ENCODE measurements at regions not wholly inside any gene's neighbourhood (a gene's known extent, or its start where the extent isn't known, plus 50 kb on each side); places are given as distances from the start of the nearest gene placed in this dataset.

DNA sequence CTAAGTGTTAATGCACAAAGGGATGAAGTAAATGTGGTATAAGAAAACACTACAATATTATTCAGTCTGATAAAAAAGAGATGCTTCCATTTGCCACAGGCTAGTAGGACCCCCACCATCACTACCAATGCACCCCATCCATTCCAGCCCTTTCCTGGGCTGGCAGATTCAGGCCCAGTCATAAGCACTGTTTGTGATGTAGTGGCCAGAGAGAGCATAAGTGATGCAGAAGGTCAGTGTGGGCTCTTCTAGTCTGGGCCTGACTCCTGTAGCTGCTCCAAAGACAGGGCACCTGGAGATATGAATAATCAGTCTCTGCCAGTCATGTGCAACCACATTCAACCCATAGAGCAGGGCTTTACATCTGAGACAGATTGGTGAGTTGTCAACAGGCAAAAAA lies 1294.7 kb downstream of the TMEM121 start:
- H3K9me3 ChIP-seq (ENCODE audit: control insufficient read depth, insufficient read depth, low read depth, low read length) = no peaks in the 10 kb centered on the region
- H4K20me1 ChIP-seq (ENCODE audit: control insufficient read depth, extremely low read depth, insufficient read depth, low read length) = no peaks in the 10 kb centered on the region
- no peaks in the 10 kb centered on the region for H3K79me2 ChIP-seq (ENCODE audit: control insufficient read depth, insufficient read depth, low read length)
- H3K4me2 ChIP-seq (ENCODE audit: extremely low read depth, insufficient read depth, low read length) = no peak overlapping the region
- TF ChIP-seq EZH2 (IDR thresholded peaks at IDR 0.05; ENCODE audit: low read length, missing control alignments) = no peak
- TF ChIP-seq, protein P1, sequence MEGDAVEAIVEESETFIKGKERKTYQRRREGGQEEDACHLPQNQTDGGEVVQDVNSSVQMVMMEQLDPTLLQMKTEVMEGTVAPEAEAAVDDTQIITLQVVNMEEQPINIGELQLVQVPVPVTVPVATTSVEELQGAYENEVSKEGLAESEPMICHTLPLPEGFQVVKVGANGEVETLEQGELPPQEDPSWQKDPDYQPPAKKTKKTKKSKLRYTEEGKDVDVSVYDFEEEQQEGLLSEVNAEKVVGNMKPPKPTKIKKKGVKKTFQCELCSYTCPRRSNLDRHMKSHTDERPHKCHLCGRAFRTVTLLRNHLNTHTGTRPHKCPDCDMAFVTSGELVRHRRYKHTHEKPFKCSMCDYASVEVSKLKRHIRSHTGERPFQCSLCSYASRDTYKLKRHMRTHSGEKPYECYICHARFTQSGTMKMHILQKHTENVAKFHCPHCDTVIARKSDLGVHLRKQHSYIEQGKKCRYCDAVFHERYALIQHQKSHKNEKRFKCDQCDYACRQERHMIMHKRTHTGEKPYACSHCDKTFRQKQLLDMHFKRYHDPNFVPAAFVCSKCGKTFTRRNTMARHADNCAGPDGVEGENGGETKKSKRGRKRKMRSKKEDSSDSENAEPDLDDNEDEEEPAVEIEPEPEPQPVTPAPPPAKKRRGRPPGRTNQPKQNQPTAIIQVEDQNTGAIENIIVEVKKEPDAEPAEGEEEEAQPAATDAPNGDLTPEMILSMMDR (conservative IDR thresholded peaks at IDR 0.05 in 1 of 2, IDR thresholded peaks at IDR 0.05 in 1 of 2; ENCODE audit: low read depth in 1 of 2, low read length in 2 of 2) = no peak
- no peak for DNase-seq (ENCODE audit: low read depth in 2 of 2)
- no peak overlapping the region for H2AFZ ChIP-seq (ENCODE audit: low read length)
- H3K4me3 ChIP-seq (replicated peaks in 1 of 4; ENCODE audit: control extremely low read depth in 1 of 4, insufficient read depth in 1 of 4, low read depth in 3 of 4, low read length in 4 of 4) = no peak overlapping the region
- no peaks in the 10 kb centered on the region for H3K36me3 ChIP-seq (ENCODE audit: control insufficient read depth, insufficient read depth, low read length)
- no peaks in the 10 kb centered on the region for H3K27me3 ChIP-seq (ENCODE audit: control insufficient read depth, insufficient read depth, low read length)
- H3K27ac ChIP-seq (ENCODE audit: insufficient read depth, low read length) = no peak overlapping the region
- no peaks in the 10 kb centered on the region for H3K4me1 ChIP-seq (ENCODE audit: control insufficient read depth, extremely low read depth, insufficient read depth, low read length)
- no peak overlapping the region for H3K9ac ChIP-seq (ENCODE audit: insufficient read depth, low read length)

DNA sequence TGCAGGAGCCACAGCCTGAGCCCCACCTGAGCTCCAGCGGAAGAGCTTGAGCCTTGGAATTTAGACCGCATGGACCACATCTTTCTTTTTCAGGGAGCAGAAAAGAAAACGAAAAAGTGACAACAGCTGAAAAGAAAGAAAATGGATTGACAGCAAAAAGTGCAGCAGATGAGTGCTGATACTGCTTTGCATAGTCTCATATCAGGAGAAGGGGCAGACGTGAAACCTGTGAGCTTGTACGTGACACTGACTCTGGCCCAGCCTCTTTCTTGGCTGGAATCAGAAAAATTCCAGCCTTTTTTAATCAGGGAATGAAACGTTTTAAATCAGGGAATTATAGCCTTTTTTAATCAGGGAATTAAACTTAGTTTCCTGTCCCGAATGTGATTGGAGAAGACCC lies 1296.5 kb downstream of the TMEM121 start:
- Histone ChIP-seq H3K9me3 (ENCODE audit: control insufficient read depth, insufficient read depth, low read depth, low read length) (no peaks in the 10 kb centered on the region), H3K27ac (ENCODE audit: insufficient read depth, low read length) (no peak overlapping the region), H4K20me1 (ENCODE audit: control insufficient read depth, extremely low read depth, insufficient read depth, low read length) (no peaks in the 10 kb centered on the region), H2AFZ (ENCODE audit: low read length) (no peak overlapping the region), H3K4me3 (replicated peaks in 1 of 4; ENCODE audit: control extremely low read depth in 1 of 4, insufficient read depth in 1 of 4, low read depth in 3 of 4, low read length in 4 of 4) (no peak overlapping the region), H3K4me2 (ENCODE audit: extremely low read depth, insufficient read depth, low read length) (no peak overlapping the region), H3K36me3 (ENCODE audit: control insufficient read depth, insufficient read depth, low read length) (no peaks in the 10 kb centered on the region), H3K4me1 (ENCODE audit: control insufficient read depth, extremely low read depth, insufficient read depth, low read length) (no peaks in the 10 kb centered on the region), H3K79me2 (ENCODE audit: control insufficient read depth, insufficient read depth, low read length) (no peaks in the 10 kb centered on the region), H3K27me3 (ENCODE audit: control insufficient read depth, insufficient read depth, low read length) (no peaks in the 10 kb centered on the region), H3K9ac (ENCODE audit: insufficient read depth, low read length) (no peak overlapping the region)
- TF ChIP-seq, protein P1 (conservative IDR thresholded peaks at IDR 0.05 in 1 of 2, IDR thresholded peaks at IDR 0.05 in 1 of 2; ENCODE audit: low read depth in 1 of 2, low read length in 2 of 2) = no peak
- TF ChIP-seq EZH2 (IDR thresholded peaks at IDR 0.05; ENCODE audit: low read length, missing control alignments) = no peak
- no peak for DNase-seq (ENCODE audit: low read depth in 2 of 2)

DNA sequence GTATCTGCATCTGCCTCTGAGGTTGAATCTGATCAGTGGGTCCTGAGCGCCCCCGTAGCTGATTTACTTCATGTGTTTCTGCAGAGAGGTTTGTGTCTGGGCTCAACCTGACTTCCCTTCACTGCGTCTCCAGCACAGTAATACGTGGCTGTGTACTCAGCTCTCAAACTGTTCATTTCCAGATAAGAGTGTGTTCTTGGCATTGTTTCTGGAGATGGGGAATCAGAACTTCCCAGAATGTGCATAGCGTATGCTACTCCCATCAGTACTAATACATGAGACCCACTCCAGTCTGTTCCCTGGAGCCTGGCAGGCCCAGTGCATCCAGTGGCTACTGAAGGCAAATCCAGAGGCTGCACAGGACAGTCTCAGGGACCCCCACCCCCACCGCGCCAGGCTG lies 1297.2 kb downstream of the TMEM121 start:
- no peaks in the 10 kb centered on the region for H3K79me2 ChIP-seq (ENCODE audit: control insufficient read depth, insufficient read depth, low read length)
- H4K20me1 ChIP-seq (ENCODE audit: control insufficient read depth, extremely low read depth, insufficient read depth, low read length) = no peaks in the 10 kb centered on the region
- DNase-seq (ENCODE audit: low read depth in 2 of 2) = no peak
- H3K27ac ChIP-seq (ENCODE audit: insufficient read depth, low read length) = no peak overlapping the region
- H3K36me3 ChIP-seq (ENCODE audit: control insufficient read depth, insufficient read depth, low read length) = no peaks in the 10 kb centered on the region
- H3K4me1 ChIP-seq (ENCODE audit: control insufficient read depth, extremely low read depth, insufficient read depth, low read length) = no peaks in the 10 kb centered on the region
- H3K4me3 ChIP-seq (replicated peaks in 1 of 4; ENCODE audit: control extremely low read depth in 1 of 4, insufficient read depth in 1 of 4, low read depth in 3 of 4, low read length in 4 of 4) = no peak overlapping the region
- no peak for TF ChIP-seq EZH2 (IDR thresholded peaks at IDR 0.05; ENCODE audit: low read length, missing control alignments)
- no peak overlapping the region for H2AFZ ChIP-seq (ENCODE audit: low read length)
- H3K27me3 ChIP-seq (ENCODE audit: control insufficient read depth, insufficient read depth, low read length) = no peaks in the 10 kb centered on the region
- no peak overlapping the region for H3K4me2 ChIP-seq (ENCODE audit: extremely low read depth, insufficient read depth, low read length)
- H3K9ac ChIP-seq (ENCODE audit: insufficient read depth, low read length) = no peak overlapping the region
- no peaks in the 10 kb centered on the region for H3K9me3 ChIP-seq (ENCODE audit: control insufficient read depth, insufficient read depth, low read depth, low read length)
